GM19455 (cell line): ENCODE measurements at regions not wholly inside any gene's neighbourhood (a gene's known extent, or its start where the extent isn't known, plus 50 kb on each side); places are given as distances from the start of the nearest gene placed in this dataset.

Experiments used
- ATAC-seq: cut with Tn5 transposase; IDR thresholded peaks from one replicate; pipeline ENCODE4 v1.9.1; 2021; ENCODE audit not compliant: unreplicated experiment

GRCh38 chr5:175116466-175117048 lies 327.4 kb downstream of the DRD1 start:
- no peak for ATAC-seq

GRCh38 chr5:175115831-175116230 lies 328.2 kb downstream of the DRD1 start:
- no peak for ATAC-seq

- ATAC-seq = no peak
These were observed 330.0 kb downstream of the DRD1 start for GRCh38 chr5:175113947-175114346.

- no peak for ATAC-seq
These were observed 334.8 kb downstream of the DRD1 start for GRCh38 chr5:175109058-175109755.

GRCh38 chr5:175107865-175108264 lies 336.1 kb downstream of the DRD1 start:
- ATAC-seq = no peak

- no peak for ATAC-seq
These were observed 336.9 kb downstream of the DRD1 start for GRCh38 chr5:175107028-175107588.

- ATAC-seq = no peak
These were observed 339.3 kb downstream of the DRD1 start for GRCh38 chr5:175104677-175105076.

- ATAC-seq = no peak
These were observed 340.2 kb downstream of the DRD1 start for GRCh38 chr5:175103746-175104145.

GRCh38 chr5:175102717-175103116 lies 341.3 kb downstream of the DRD1 start:
- ATAC-seq = no peak

GRCh38 chr5:175098301-175098700 lies 345.7 kb downstream of the DRD1 start:
- ATAC-seq = no peak

- ATAC-seq = no peak
These were observed 347.4 kb downstream of the DRD1 start for GRCh38 chr5:175096469-175097165.

GRCh38 chr5:175094461-175094860 lies 349.5 kb downstream of the DRD1 start:
- no peak for ATAC-seq

- no peak for ATAC-seq
These were observed 351.3 kb downstream of the DRD1 start for GRCh38 chr5:175092691-175093090.

- no peak for ATAC-seq
These were observed 355.0 kb downstream of the DRD1 start for GRCh38 chr5:175088963-175089362.

- ATAC-seq = no peak
These were observed 358.6 kb downstream of the MSX2 start for GRCh38 chr5:175082866-175083590.

GRCh38 chr5:175082346-175082745 lies 358.0 kb downstream of the MSX2 start:
- no peak for ATAC-seq

- no peak for ATAC-seq
These were observed 355.3 kb downstream of the MSX2 start for GRCh38 chr5:175079707-175080106.

GRCh38 chr5:175070283-175070682 lies 345.9 kb downstream of the MSX2 start:
- ATAC-seq = no peak

- ATAC-seq = no peak
These were observed 335.9 kb downstream of the MSX2 start for GRCh38 chr5:175060257-175060656.

GRCh38 chr5:175059687-175060211 lies 335.4 kb downstream of the MSX2 start:
- ATAC-seq = no peak

GRCh38 chr5:175056831-175057230 lies 332.4 kb downstream of the MSX2 start:
- no peak for ATAC-seq
